Hepatocyte (in vitro differentiated cells): ENCODE measurements at regions not wholly inside any gene's neighbourhood (a gene's known extent, or its start where the extent isn't known, plus 50 kb on each side); places are given as distances from the start of the nearest gene placed in this dataset.

Experiments
- CTCF ChIP-seq: fragments of 200-600 bp; sonication (generic); IDR thresholded peaks from 2 replicates; pipeline ENCODE4 v1.5.1; 2016; ENCODE audit warnings: antibody characterized with exemption, mild to moderate bottlenecking; ENCODE audit not compliant: poor library complexity
- EZH2phosphoT487 ChIP-seq: fragments of 200-600 bp; sonication (generic); IDR thresholded peaks from one replicate; pipeline ENCODE4 v1.6.1; 2018; ENCODE audit warnings: antibody characterized with exemption, mild to moderate bottlenecking, low read depth, moderate library complexity; ENCODE audit not compliant: unreplicated experiment, severe bottlenecking

- no peak for TF ChIP-seq CTCF
- no peak for TF ChIP-seq EZH2phosphoT487
Measured at GRCh38 chr11:104538313-104538712, 359.9 kb downstream of the CASP12 start.
